Activated CD4-positive, alpha-beta memory T cell treated with anti-CD3 and anti-CD28 coated beads for 36 hours (primary cell): ENCODE measurements at regions not wholly inside any gene's neighbourhood (a gene's known extent, or its start where the extent isn't known, plus 50 kb on each side); places are given as distances from the start of the nearest gene placed in this dataset.

ENCODE experiments used
- CTCF ChIA-PET: fragments of 350-600 bp; sonication (Branson Sonifier 250); formaldehyde crosslinking; loops from one replicate; lab custom pipeline; 2021; ENCODE audit warnings: antibody characterized with exemption, inconsistent platforms; lab: Charles Lee
- POLR2A ChIA-PET: fragments of 350-600 bp; sonication (Branson Sonifier 250); formaldehyde crosslinking; loops from one replicate; lab custom pipeline; 2021; ENCODE audit warnings: antibody characterized with exemption; lab: Charles Lee
- DNase-seq: peaks from one replicate; pipeline ENCODE4 v3.0.0-alpha.2; 2020
- H3K27ac Mint-ChIP-seq: one replicate; pipeline ENCODE4 v1.8.0; 2021; ENCODE audit warnings: mixed read lengths
- H3K27me3 Mint-ChIP-seq: one replicate; pipeline ENCODE4 v1.8.0; 2021; ENCODE audit warnings: mixed read lengths
- H3K36me3 Mint-ChIP-seq: one replicate; pipeline ENCODE4 v1.8.0; 2021; ENCODE audit warnings: mixed read lengths
- H3K4me1 Mint-ChIP-seq: one replicate; pipeline ENCODE4 v1.8.0; 2021; ENCODE audit warnings: low read depth, mixed read lengths
- H3K4me3 Mint-ChIP-seq: one replicate; pipeline ENCODE4 v1.8.0; 2021; ENCODE audit warnings: mild to moderate bottlenecking, mixed read lengths
- H3K9me3 Mint-ChIP-seq: one replicate; pipeline ENCODE4 v1.8.0; 2021; ENCODE audit warnings: mixed read lengths
- intact Hi-C: fragments of 100-400 bp; cut with micrococcal nuclease; formaldehyde crosslinking; loops from one replicate; pipeline ENCODE4 v1.15.1; 2023

DNA sequence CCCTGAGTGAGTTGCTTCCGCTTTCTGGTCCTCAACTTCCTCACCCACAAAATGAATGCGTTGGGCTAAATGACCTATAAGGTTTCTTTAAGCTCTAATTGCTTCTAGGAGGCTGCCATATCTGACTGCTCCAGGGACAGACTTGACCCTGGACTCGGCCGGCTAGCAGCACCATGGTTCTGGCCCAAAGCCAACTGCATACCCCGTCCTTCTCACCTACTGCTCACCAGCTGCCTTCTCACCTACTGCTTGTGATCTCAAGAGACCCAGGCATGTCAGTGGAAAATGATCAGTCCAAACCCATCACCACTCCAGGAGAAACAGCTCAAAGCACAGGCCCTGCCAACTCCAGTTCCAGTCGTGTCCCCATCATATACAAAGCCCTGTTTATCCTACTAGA, 124.3 kb upstream of the IRX5 start:
- no peaks in the 10 kb centered on the region for H3K4me1 Mint-ChIP-seq
- H3K9me3 Mint-ChIP-seq, result no peaks in the 10 kb centered on the region
- no peaks in the 10 kb centered on the region for H3K27me3 Mint-ChIP-seq
- no peaks in the 10 kb centered on the region for H3K36me3 Mint-ChIP-seq
- intact Hi-C loops, result no loop called here
- no peak overlapping the region for H3K4me3 Mint-ChIP-seq
- ChIA-PET CTCF (no interaction called here), POLR2A (no interaction called here)
- no peak for DNase-seq
- no peak overlapping the region for H3K27ac Mint-ChIP-seq

DNA sequence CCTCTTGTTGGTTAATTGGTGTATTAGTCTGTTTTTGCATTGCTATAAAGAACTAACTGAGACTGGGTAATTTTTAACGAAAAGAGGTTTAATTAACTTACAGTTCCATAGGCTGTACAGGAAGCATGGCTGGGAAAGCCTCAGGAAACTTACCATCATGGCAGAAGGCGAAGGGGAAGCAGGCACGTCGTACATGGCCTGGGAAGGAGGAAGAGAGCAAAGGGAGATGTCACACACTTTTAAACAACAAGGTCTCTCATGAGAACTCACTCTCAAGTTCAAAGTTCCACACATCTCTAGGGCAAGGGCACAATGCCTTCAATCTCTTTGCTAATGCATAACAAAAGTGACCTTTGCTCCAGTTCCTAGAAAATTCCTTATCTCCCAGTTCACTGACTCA, 125.0 kb upstream of the IRX5 start:
- ChIA-PET POLR2A (no interaction called here), CTCF (no interaction called here)
- no peak overlapping the region for H3K27ac Mint-ChIP-seq
- no peaks in the 10 kb centered on the region for H3K36me3 Mint-ChIP-seq
- H3K27me3 Mint-ChIP-seq, result no peaks in the 10 kb centered on the region
- H3K4me3 Mint-ChIP-seq, result no peak overlapping the region
- H3K9me3 Mint-ChIP-seq, result no peaks in the 10 kb centered on the region
- no peaks in the 10 kb centered on the region for H3K4me1 Mint-ChIP-seq
- intact Hi-C loops, result no loop called here
- no peak for DNase-seq

DNA sequence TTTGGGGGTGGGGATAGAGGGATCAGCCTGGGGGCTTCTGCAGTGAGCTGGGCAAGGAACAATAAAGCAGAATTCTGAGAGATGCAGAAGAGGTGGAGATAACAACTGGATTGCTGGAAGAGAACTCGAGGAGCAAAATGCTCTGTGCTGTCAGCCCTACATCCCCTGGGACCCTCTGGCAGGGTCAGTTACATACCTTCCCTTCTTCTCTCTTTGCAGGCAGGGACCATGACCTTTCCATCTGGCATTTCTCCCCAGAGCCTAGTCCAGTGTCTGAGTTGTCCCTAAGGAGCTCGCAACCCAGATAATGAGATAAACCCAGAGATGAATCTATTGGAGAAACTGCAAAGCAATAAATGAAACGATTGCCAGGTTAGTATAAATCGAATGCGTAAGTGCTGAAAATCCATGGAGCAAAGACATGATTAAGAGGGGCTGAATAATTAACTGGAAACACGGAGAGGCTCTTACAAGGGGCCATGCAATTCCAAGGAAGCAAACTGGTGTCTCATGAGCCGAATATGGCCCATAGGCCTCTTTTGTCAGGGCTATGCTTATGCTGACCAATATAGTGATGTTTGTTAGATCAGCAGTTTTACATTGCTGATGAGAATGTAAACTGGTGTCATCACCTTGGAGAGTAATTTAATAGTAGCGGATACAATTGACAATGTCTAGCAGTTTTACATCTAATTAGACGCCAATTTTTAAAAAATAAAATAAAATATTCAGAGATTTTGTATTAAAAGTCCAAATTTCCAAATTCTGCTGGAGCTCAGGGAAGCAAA, 129.4 kb upstream of the IRX5 start:
- Mint-ChIP-seq H3K36me3 (peaks cover 3% of the 10 kb centered on the region), H3K9me3 (peaks cover 12% of the 10 kb centered on the region), H3K4me1 (no peaks in the 10 kb centered on the region), H3K27me3 (no peaks in the 10 kb centered on the region), H3K27ac (no peak overlapping the region), H3K4me3 (no peak overlapping the region)
- POLR2A ChIA-PET, result no interaction called here
- intact Hi-C loops, result no loop called here
- CTCF ChIA-PET, result no interaction called here
- DNase-seq, result no peak

DNA sequence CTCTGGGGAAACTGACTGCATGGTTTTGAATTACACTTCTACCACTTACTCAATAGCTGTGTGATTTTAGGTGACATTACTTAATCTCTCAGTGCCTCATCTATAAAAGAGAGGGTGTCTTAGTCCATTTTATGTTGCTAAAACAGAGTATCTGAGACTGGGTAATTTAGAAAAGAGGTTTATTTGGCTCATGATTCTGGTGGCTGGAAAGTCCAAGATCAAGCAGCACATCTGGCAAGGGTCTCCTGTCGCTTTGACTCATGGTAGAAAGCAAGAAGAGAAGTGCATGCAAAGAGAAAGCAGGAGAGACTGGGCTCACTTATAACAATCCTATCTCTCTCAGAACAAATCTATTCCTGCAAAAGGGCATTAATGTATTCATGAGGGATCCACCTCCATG, 132.4 kb upstream of the IRX5 start:
- intact Hi-C loops, result no loop called here
- ChIA-PET POLR2A (no interaction called here), CTCF (no interaction called here)
- no peak overlapping the region for H3K27ac Mint-ChIP-seq
- peaks cover 12% of the 10 kb centered on the region for H3K9me3 Mint-ChIP-seq
- H3K4me3 Mint-ChIP-seq, result no peak overlapping the region
- peaks cover 3% of the 10 kb centered on the region for H3K36me3 Mint-ChIP-seq
- no peaks in the 10 kb centered on the region for H3K27me3 Mint-ChIP-seq
- DNase-seq, result no peak
- no peaks in the 10 kb centered on the region for H3K4me1 Mint-ChIP-seq

DNA sequence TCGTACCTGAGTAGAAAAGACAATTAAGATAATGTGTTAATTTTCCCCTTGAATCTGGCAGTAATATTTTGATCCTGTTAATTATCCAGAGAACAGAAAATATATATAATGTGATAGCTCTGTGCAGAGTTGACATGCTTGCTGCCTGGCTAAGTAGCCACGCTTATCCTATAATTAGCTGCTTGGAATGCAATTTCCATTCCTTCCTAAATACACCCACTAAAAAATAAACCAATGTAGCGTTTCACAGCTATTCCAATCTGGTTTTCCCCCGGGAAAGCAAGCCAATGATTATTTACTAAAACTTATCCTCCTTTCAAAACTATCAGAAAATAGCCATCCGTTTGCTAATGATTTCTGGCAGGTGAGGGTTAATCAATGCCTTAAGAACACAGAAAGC, 134.5 kb upstream of the IRX5 start:
- Mint-ChIP-seq H3K4me1 (no peaks in the 10 kb centered on the region), H3K4me3 (no peak overlapping the region), H3K27me3 (no peaks in the 10 kb centered on the region), H3K27ac (no peak overlapping the region), H3K36me3 (peaks cover 3% of the 10 kb centered on the region), H3K9me3 (peaks cover 12% of the 10 kb centered on the region)
- intact Hi-C loops, result no loop called here
- ChIA-PET CTCF (no interaction called here), POLR2A (no interaction called here)
- DNase-seq, result no peak

DNA sequence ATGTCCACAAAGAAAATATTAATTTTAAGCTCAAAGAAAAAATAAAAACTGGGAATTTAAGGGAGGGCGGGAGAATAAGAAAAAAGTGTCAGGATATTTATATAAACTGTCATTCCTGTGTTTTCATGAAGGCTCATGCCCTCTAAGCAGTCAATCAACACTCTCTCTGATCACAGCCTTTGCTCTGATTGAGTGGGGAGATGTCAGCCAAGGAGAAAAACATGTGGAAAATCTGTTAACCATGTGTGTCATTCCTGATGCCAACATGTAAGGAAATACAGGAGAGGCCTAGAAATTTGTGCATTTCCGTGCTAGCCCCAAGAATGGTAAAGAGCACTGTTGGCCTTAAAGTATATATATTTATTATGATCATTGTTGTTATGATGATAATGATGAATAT, 137.9 kb upstream of the IRX5 start:
- no peaks in the 10 kb centered on the region for H3K27me3 Mint-ChIP-seq
- H3K27ac Mint-ChIP-seq, result no peak overlapping the region
- CTCF ChIA-PET, result no interaction called here
- intact Hi-C loops, result no loop called here
- no peaks in the 10 kb centered on the region for H3K36me3 Mint-ChIP-seq
- DNase-seq, result no peak
- H3K4me1 Mint-ChIP-seq, result no peaks in the 10 kb centered on the region
- POLR2A ChIA-PET, result no interaction called here
- no peak overlapping the region for H3K4me3 Mint-ChIP-seq
- peaks cover 4% of the 10 kb centered on the region for H3K9me3 Mint-ChIP-seq

DNA sequence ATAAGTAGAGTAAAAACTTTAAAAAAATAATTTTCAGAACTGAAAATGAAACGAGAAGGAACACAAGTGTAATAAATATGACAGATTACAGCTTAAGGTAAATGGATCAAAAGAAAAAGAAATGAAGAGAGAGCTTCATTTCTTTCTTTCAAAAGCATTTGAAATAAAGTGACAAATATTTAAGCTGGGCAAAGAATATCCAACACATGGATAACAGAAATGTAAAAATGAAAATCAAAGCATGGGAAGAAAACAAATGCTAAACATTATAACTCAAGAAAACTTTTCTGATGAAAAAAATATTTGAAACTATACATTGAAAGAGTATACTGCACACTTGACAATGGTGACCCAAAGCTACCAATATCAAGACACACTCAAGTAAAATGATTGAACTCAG, 143.6 kb upstream of the IRX5 start:
- H3K27me3 Mint-ChIP-seq, result no peaks in the 10 kb centered on the region
- intact Hi-C loops, result no loop called here
- CTCF ChIA-PET, result no interaction called here

DNA sequence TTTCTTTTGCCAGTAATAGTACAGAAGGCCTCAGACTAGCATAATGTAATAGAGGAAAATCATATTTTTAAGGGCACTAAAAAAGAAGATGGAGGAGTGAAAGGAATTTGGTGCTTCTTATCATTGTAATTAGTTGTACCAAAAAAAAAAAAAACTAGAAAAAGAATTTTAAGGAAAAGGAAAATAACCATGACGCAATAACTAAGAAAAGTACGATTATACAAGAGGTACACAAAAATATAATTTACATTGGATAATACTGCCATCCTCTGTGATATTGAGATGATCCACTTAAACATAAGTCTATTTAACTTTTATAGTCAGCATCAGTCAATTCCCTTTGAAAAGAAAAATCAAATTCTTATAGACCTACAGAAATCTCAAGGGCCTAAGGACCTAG, 146.7 kb upstream of the IRX5 start:
- DNase-seq, result no peak
- intact Hi-C loops, result no loop called here
- Mint-ChIP-seq H3K4me1 (no peaks in the 10 kb centered on the region), H3K27me3 (no peaks in the 10 kb centered on the region), H3K36me3 (no peaks in the 10 kb centered on the region), H3K4me3 (no peak overlapping the region), H3K9me3 (peaks cover 6% of the 10 kb centered on the region), H3K27ac (no peak overlapping the region)
- POLR2A ChIA-PET, result no interaction called here
- CTCF ChIA-PET, result no interaction called here

More for the DNA sequence above, 143.6 kb upstream of the IRX5 start:
- Mint-ChIP-seq H3K4me3 (no peak overlapping the region), H3K9me3 (peaks cover 6% of the 10 kb centered on the region), H3K27ac (no peak overlapping the region), H3K4me1 (no peaks in the 10 kb centered on the region), H3K36me3 (no peaks in the 10 kb centered on the region)
- no peak for DNase-seq
- POLR2A ChIA-PET, result no interaction called here

DNA sequence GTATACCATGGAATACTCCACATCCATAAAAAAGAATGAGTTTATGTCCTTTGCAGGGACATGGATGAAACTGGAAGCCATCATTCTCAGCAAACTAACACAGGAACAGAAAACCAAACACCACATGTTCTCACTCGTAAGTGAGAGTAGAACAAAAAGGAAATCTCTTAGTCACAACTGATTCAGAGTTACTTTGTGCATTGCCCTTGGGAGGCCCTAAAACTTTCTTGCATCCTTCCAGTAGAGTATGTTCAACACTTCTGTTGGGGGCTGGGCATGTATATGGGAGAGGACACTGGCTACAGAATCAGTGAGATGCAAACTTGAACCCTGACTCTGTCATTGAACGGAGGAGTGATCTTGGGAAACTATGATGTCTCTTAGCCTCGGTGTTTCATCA, 147.4 kb upstream of the IRX5 start:
- no peak overlapping the region for H3K4me3 Mint-ChIP-seq
- H3K9me3 Mint-ChIP-seq, result peaks cover 6% of the 10 kb centered on the region
- H3K27me3 Mint-ChIP-seq, result no peaks in the 10 kb centered on the region
- no peaks in the 10 kb centered on the region for H3K36me3 Mint-ChIP-seq
- DNase-seq, result no peak
- H3K4me1 Mint-ChIP-seq, result no peaks in the 10 kb centered on the region
- CTCF ChIA-PET, result no interaction called here
- no peak overlapping the region for H3K27ac Mint-ChIP-seq
- intact Hi-C loops, result no loop called here
- POLR2A ChIA-PET, result no interaction called here

DNA sequence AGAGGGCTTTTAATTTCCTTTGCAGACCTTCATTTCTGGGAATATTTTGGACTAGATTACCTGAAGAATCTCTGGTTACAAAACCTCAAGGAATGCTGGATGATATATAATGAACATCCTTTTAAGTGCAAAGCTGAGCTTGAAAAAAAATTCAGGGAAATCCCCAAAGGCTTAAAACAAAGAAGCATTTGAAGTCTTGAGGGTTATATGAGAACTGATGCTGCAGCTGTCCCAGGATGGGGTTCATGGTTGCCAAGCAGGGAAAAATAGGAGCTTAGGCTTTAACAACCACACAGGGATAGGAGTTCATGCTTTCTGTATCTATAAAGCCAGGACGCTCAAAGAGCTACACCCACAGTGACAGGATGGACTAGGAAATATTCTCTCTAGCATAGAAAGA, 150.4 kb upstream of the IRX5 start:
- POLR2A ChIA-PET, result no interaction called here
- no peaks in the 10 kb centered on the region for H3K4me1 Mint-ChIP-seq
- H3K4me3 Mint-ChIP-seq, result no peak overlapping the region
- CTCF ChIA-PET, result no interaction called here
- peaks cover 1% of the 10 kb centered on the region for H3K27me3 Mint-ChIP-seq
- H3K36me3 Mint-ChIP-seq, result no peaks in the 10 kb centered on the region
- intact Hi-C loops, result no loop called here
- H3K27ac Mint-ChIP-seq, result no peak overlapping the region
- DNase-seq, result no peak
- no peaks in the 10 kb centered on the region for H3K9me3 Mint-ChIP-seq

DNA sequence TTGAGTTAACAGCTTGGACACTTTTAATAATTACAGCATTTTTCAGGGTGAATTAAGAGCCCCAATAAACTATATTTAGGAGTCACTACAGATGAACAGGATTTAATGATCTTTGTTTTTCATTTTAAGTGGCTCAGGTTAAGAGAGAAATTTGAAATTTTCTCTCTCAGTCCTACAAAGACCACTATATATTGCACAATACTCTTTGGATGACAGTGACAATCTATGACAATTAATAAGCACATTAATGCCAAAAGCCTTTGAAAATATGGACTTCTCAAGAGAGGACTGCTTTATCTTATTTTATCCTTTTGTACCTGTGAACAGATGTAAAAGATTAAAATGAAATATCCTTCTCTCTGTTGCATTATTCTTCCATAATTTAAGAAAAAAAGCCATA, 151.1 kb upstream of the IRX5 start:
- Mint-ChIP-seq H3K4me1 (no peaks in the 10 kb centered on the region), H3K27me3 (peaks cover 1% of the 10 kb centered on the region), H3K27ac (no peak overlapping the region), H3K9me3 (no peaks in the 10 kb centered on the region), H3K36me3 (no peaks in the 10 kb centered on the region), H3K4me3 (no peak overlapping the region)
- no peak for DNase-seq
- CTCF ChIA-PET, result interaction anchor here (0.6 kb wide), 1 partner anchor 1587 kb away, joined by 3 read pairs; no protein-coding TSS in a partner anchor
- POLR2A ChIA-PET, result no interaction called here
- intact Hi-C loops, result no loop called here

DNA sequence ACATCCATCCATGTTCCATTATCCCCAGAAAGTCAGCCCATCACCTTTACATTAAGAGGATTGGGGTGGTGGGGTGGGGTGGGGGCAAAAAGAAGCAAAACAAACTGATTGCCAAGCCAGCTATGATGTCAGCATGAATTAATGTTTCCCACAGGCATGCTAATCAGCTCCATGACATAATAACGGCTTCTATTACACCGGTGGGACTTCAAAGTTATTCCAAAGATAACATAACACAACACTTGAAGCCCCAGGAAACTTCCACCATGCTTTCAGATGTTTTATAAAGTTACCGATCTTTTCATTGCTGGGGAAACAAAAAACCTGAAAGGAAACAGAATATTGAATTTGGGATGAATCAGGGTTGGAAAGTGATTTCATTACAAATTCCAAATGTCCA, 155.9 kb upstream of the IRX5 start:
- Mint-ChIP-seq H3K4me3 (no peak overlapping the region), H3K27ac (no peak overlapping the region), H3K4me1 (no peaks in the 10 kb centered on the region), H3K27me3 (peaks cover 5% of the 10 kb centered on the region), H3K36me3 (no peaks in the 10 kb centered on the region), H3K9me3 (peaks cover 2% of the 10 kb centered on the region)
- intact Hi-C loops, result no loop called here
- no peak for DNase-seq
- POLR2A ChIA-PET, result no interaction called here
- CTCF ChIA-PET, result no interaction called here

DNA sequence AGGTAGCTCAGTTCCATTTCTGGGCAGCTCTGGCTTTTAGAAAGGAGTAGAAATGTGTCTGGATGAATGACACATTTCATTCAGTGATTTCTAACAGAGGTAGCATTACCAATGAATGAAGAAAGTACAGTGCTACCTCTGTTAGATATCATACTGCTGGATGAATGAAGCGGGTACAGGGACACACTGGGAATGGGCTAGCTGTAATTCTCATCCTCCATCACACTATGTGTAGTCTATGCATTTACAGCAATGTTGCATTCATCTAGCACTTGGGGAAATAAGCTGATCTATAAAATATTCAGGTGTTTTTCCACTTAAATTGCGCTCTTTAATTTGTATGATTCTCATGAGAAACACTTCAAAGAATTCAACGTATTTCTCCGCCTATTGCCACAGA, 158.3 kb upstream of the IRX5 start:
- H3K4me3 Mint-ChIP-seq, result no peak overlapping the region
- ChIA-PET POLR2A (no interaction called here), CTCF (interaction anchor here (0.7 kb wide), 1 partner anchor 43 kb away, joined by 3 read pairs; no protein-coding TSS in a partner anchor)
- H3K27ac Mint-ChIP-seq, result no peak overlapping the region
- peaks cover 2% of the 10 kb centered on the region for H3K9me3 Mint-ChIP-seq
- intact Hi-C loops, result no loop called here
- peaks cover 4% of the 10 kb centered on the region for H3K27me3 Mint-ChIP-seq
- H3K36me3 Mint-ChIP-seq, result no peaks in the 10 kb centered on the region
- no peak for DNase-seq
- H3K4me1 Mint-ChIP-seq, result no peaks in the 10 kb centered on the region
